ENCODE measurements at regions not wholly inside any gene's neighbourhood (a gene's known extent, or its start where the extent isn't known, plus 50 kb on each side); places are given as distances from the start of the nearest gene placed in this dataset.
A peak's percentile ranks its signal among the peaks of the same experiment; 100 is the strongest.

DNA sequence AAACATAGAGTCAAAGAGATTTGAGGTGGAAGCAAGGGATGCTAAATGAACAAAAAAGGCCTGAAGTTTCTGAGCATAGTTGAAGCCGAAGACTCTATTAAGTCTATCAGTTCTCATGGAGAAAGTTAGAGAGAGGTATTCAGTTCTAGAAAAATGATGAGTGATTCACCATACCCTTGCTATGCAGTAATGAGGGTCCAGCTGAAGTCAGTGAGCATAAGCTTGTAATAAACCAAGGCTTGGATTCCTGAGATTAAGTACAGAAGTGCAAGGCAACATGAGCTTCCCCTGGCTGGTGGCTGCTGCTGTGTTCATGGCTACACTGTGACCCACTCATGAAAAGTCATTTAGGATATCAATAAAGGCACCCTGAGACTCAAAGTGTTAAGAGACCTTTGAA, 129.7 kb upstream of the MTAP start:
- H3K9me3 ChIP-seq (ENCODE audit: control insufficient read depth, low read length): no peaks in the 10 kb centered on the region
- intact Hi-C loops (cut with DNase I): no loop called here
- no peak for ATAC-seq
- WGBS: 88% methylated on average over 1 of the region's 1 CpG
- DNase-seq: no peak
- H3K27me3 ChIP-seq (ENCODE audit: control insufficient read depth, insufficient read depth): no peaks in the 10 kb centered on the region
- no peak overlapping the region for H3K27ac ChIP-seq (ENCODE audit: low read length)
- no peak overlapping the region for H3K4me3 ChIP-seq (ENCODE audit: low read length)
- H3K4me1 ChIP-seq (ENCODE audit: control insufficient read depth, insufficient read depth, low read length): no peaks in the 10 kb centered on the region

DNA sequence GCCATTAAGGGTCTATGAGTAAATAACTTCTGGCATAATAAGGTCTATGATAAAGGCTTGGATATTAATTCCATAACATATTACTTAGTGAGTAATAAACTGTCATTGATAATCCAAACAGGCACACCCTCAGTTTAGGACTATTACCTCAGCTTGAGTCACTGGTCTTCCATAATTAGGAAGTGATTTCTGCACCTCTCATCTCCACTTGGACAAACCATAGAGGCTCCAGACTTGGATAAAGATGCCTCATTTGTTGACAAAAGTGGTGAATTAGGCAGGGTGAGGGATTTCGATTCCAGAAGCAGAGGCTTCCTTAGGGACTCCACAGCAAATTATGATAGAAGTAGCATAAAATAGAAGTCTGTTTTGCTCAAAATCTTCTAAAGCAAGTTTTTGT, 127.5 kb upstream of the MTAP start:
- intact Hi-C loops (cut with DNase I): no loop called here

DNA sequence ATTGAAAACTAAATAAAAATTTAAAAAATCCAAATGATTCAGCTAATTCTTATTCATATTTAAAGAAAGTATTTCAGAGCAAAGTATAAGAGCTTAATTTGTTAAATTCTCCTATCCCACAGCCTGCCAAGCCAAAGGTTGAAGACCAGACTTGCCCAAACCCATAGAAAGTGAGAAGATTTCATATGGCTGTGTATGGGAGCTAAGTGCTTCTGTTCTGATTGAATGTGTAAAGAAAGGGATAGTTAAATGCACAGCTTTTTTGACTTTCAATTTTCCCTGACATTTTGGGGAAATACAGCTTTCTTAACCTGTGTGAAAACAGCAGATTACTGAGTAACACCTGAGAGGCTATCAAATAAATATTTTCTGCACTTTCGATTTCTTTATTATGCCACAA, 125.0 kb upstream of the MTAP start:
- intact Hi-C loops (cut with DNase I): no loop called here
- Histone ChIP-seq H3K27me3 (ENCODE audit: control insufficient read depth, insufficient read depth) (no peaks in the 10 kb centered on the region), H3K27ac (ENCODE audit: low read length) (no peak overlapping the region), H3K9me3 (ENCODE audit: control insufficient read depth, low read length) (no peaks in the 10 kb centered on the region), H3K4me3 (ENCODE audit: low read length) (no peak overlapping the region), H3K4me1 (ENCODE audit: control insufficient read depth, insufficient read depth, low read length) (no peaks in the 10 kb centered on the region)
- DNase-seq (no peak), ATAC-seq (no peak)
- 77% methylated on average over 1 of the region's 1 CpG for WGBS

More for the DNA sequence above, 127.5 kb upstream of the MTAP start:
- DNase-seq (no peak), ATAC-seq (no peak)
- Histone ChIP-seq H3K4me3 (ENCODE audit: low read length) (no peak overlapping the region), H3K9me3 (ENCODE audit: control insufficient read depth, low read length) (no peaks in the 10 kb centered on the region), H3K4me1 (ENCODE audit: control insufficient read depth, insufficient read depth, low read length) (no peaks in the 10 kb centered on the region), H3K27me3 (ENCODE audit: control insufficient read depth, insufficient read depth) (no peaks in the 10 kb centered on the region), H3K27ac (ENCODE audit: low read length) (no peak overlapping the region)
- 46% methylated on average over 1 of the region's 1 CpG for WGBS

DNA sequence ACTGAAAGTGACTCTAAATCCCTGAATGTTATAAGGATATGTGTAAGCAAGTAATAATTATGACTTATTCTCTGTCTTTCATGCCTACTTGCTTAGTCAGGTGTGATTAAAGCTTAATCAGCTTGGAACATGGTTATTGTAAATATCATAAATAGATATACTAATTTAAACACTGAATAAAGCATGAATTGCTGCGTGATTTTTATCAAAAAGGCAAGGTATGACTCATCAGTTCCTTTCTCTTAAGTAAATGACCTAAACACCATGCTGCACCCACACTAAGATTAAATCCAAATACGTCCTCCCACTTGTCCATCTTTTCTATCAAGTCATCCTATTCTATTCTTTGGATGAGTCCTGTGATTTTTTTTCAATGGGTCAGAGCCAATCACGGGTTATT, 124.6 kb upstream of the MTAP start:
- Histone ChIP-seq H3K27me3 (ENCODE audit: control insufficient read depth, insufficient read depth) (no peaks in the 10 kb centered on the region), H3K4me3 (ENCODE audit: low read length) (no peak overlapping the region), H3K4me1 (ENCODE audit: control insufficient read depth, insufficient read depth, low read length) (no peaks in the 10 kb centered on the region), H3K27ac (ENCODE audit: low read length) (no peak overlapping the region), H3K9me3 (ENCODE audit: control insufficient read depth, low read length) (no peaks in the 10 kb centered on the region)
- 44% methylated on average over 3 of the region's 3 CpGs for WGBS
- ATAC-seq: no peak
- intact Hi-C loops (cut with DNase I): no loop called here
- DNase-seq: no peak

DNA sequence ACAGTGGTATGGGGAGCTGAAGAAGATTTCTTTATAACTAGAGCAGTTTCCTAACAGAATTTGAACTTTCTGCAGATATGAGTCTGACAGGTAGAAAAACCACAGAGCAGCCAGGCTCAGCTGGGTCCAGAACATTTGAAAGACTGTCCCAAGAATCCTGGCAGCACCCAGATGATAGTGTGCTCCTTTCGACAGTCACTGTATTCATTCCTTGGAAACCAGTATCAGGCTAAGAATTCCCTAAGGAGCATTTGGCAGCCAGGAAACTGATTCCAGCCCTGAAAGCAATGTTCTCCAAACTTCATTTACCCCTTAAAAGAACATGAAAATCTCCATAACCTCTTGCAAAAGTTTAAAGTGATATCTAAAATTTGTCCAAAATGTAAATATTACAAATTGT, 123.0 kb upstream of the MTAP start:
- Histone ChIP-seq H3K27me3 (ENCODE audit: control insufficient read depth, insufficient read depth) (no peaks in the 10 kb centered on the region), H3K4me3 (ENCODE audit: low read length) (no peak overlapping the region), H3K4me1 (ENCODE audit: control insufficient read depth, insufficient read depth, low read length) (no peaks in the 10 kb centered on the region), H3K9me3 (ENCODE audit: control insufficient read depth, low read length) (no peaks in the 10 kb centered on the region), H3K27ac (ENCODE audit: low read length) (no peak overlapping the region)
- intact Hi-C loops (cut with DNase I): no loop called here
- WGBS: 20% methylated on average over 1 of the region's 1 CpG
- peak in 1 of 2 donors; percentile 80 for ATAC-seq
- no peak for DNase-seq

DNA sequence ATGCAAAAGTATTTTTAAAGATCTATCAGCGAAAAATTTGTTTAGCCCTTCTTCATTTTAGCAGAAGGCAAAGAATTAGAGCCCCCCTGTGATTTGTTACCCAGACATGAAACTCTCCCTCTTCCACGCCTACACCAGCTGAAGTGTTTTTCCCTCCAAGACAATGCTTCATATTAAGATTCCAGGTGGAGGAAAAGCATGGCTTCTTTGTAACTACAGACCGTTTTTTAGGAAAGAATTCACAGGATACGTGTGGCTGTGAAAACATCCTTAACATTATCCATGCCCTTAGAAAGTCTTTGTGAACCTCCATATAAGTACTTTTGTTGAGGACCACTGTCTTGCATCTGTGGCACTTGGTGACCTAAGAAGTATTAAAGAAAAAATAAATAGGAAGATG, 121.8 kb upstream of the MTAP start:
- H3K27ac ChIP-seq (ENCODE audit: low read length): no peak overlapping the region
- H3K4me1 ChIP-seq (ENCODE audit: control insufficient read depth, insufficient read depth, low read length): no peaks in the 10 kb centered on the region
- WGBS: 73% methylated on average over 4 of the region's 4 CpGs
- ATAC-seq (no peak), DNase-seq (no peak)
- no peaks in the 10 kb centered on the region for H3K9me3 ChIP-seq (ENCODE audit: control insufficient read depth, low read length)
- no peak overlapping the region for H3K4me3 ChIP-seq (ENCODE audit: low read length)
- intact Hi-C loops (cut with DNase I): no loop called here
- H3K27me3 ChIP-seq (ENCODE audit: control insufficient read depth, insufficient read depth): no peaks in the 10 kb centered on the region

DNA sequence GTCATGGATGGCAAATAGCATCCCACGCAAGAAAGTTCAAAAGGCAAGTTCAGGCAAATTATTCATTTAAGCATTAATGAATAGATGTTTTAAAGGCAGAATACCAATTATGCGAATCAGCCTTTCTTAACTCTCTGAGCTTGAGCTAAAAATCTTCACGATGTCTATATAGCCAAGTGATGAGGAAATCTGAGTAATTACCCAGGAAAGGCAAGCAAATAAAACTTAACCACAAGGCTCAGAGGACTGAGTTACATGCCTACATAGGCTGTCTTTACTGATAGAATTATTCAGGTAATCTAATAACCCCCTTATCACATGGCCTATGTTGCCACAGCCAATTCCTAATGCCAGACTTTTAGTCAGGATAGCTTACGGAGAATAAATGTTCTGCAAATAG, 120.8 kb upstream of the MTAP start:
- Histone ChIP-seq H3K4me3 (ENCODE audit: low read length) (no peak overlapping the region), H3K4me1 (ENCODE audit: control insufficient read depth, insufficient read depth, low read length) (no peaks in the 10 kb centered on the region), H3K9me3 (ENCODE audit: control insufficient read depth, low read length) (no peaks in the 10 kb centered on the region), H3K27me3 (ENCODE audit: control insufficient read depth, insufficient read depth) (no peaks in the 10 kb centered on the region), H3K27ac (ENCODE audit: low read length) (no peak overlapping the region)
- ATAC-seq (no peak), DNase-seq (no peak)
- 84% methylated on average over 4 of the region's 4 CpGs for WGBS
- intact Hi-C loops (cut with DNase I): no loop called here

DNA sequence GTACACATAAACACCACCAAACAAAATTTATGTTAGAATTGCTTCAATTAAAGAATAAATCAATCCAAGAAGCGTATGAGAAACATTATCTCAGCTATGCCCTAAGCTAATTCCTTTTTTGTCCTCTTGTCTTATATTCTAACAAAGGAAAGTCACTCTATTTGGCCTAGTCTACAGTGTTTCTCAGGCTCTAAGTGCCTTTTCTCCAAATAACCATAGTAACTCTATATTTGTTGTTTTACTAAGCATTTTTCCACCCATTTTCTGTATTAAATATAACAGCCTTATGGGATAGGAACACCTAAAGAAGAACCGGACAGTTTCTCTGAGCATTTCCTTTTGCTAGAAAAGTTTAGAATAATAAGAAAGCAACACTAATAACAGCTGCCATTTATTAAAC, 120.1 kb upstream of the MTAP start:
- DNase-seq: no peak
- H3K27ac ChIP-seq (ENCODE audit: low read length): no peak overlapping the region
- H3K4me1 ChIP-seq (ENCODE audit: control insufficient read depth, insufficient read depth, low read length): no peaks in the 10 kb centered on the region
- no peak for ATAC-seq
- no peaks in the 10 kb centered on the region for H3K27me3 ChIP-seq (ENCODE audit: control insufficient read depth, insufficient read depth)
- H3K9me3 ChIP-seq (ENCODE audit: control insufficient read depth, low read length): no peaks in the 10 kb centered on the region
- no peak overlapping the region for H3K4me3 ChIP-seq (ENCODE audit: low read length)
- intact Hi-C loops (cut with DNase I): no loop called here
- WGBS: 86% methylated on average over 2 of the region's 2 CpGs

DNA sequence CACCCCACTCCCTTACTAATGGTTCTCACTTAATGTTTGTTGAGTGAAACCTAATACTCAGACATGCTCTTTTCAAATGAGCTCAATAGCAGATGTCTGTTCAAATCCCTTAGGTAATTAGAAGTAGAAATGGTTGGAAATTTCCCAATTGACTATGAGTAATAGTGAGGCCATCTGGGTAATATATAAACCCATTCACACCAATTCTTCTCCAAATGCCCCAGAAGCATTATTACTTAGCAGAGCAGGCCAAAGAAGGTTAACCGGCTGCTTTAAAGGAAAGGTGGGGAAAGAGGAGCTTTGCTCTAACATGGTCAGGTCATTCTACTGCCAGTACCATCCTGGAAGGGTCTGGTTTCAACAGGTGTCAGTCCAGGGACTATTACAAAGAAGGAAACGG, 119.5 kb upstream of the MTAP start:
- intact Hi-C loops (cut with DNase I): no loop called here
- no peak overlapping the region for H3K27ac ChIP-seq (ENCODE audit: low read length)
- no peaks in the 10 kb centered on the region for H3K4me1 ChIP-seq (ENCODE audit: control insufficient read depth, insufficient read depth, low read length)
- H3K9me3 ChIP-seq (ENCODE audit: control insufficient read depth, low read length): no peaks in the 10 kb centered on the region
- H3K27me3 ChIP-seq (ENCODE audit: control insufficient read depth, insufficient read depth): no peaks in the 10 kb centered on the region
- no peak for ATAC-seq
- DNase-seq: no peak
- H3K4me3 ChIP-seq (ENCODE audit: low read length): no peak overlapping the region
- 84% methylated on average over 2 of the region's 2 CpGs for WGBS

DNA sequence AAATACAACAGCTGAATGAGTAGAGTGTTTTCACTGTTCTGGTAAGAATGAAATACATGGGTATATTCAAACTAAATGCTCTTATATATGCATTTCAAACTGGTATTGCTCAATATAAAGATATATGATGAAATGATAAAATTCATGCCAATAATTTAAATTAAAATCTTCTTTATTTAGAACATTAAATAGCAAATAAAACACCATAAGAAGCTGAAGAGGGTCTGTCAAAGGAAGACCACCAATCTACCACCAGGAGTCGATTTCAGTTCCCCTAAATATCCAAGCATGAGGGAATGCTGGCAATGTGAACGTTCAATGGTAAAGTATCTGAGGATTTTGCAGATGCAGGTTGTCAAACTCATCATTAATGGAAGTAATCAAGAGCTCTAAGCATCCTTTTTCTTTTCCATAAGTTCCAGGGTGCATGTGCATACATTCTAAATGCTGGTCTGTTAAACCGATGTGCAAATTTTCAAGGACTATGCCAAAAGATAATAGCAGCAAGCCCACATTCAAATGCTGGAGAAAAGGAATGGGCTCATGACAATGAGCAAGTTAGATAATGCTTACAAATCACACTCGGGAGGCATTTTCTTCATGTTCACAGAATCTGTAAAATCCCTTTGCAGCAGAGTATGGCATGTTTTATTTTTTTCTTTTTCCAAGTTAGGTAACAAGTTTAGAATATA, 118.8 kb upstream of the MTAP start:
- H3K4me1 ChIP-seq (ENCODE audit: control insufficient read depth, insufficient read depth, low read length): no peaks in the 10 kb centered on the region
- H3K27ac ChIP-seq (ENCODE audit: low read length): no peak overlapping the region
- 60% methylated on average over 4 of the region's 4 CpGs for WGBS
- H3K4me3 ChIP-seq (ENCODE audit: low read length): no peak overlapping the region
- H3K27me3 ChIP-seq (ENCODE audit: control insufficient read depth, insufficient read depth): no peaks in the 10 kb centered on the region
- intact Hi-C loops (cut with DNase I): no loop called here
- H3K9me3 ChIP-seq (ENCODE audit: control insufficient read depth, low read length): no peaks in the 10 kb centered on the region
- no peak for ATAC-seq
- DNase-seq: no peak

DNA sequence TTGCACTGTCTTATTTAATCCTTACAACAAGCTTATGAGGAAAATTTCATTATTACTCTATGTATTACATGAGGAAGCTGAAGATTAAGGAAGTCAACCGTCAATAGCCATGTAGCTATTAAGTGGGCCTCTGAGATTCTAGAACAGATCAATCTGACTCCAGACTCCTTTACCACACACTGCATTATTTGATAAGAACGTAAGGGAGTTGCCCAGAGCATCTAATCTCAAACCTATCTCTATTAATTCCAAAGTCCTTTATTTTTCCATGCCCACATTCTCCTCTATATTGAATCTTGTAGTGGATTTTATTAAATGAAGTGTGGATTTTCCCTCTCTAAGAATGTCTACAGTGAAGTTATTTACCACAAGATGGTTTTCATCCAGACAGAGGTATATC, 118.2 kb upstream of the MTAP start:
- DNase-seq: no peak
- Histone ChIP-seq H3K27me3 (ENCODE audit: control insufficient read depth, insufficient read depth) (no peaks in the 10 kb centered on the region), H3K4me3 (ENCODE audit: low read length) (no peak overlapping the region), H3K4me1 (ENCODE audit: control insufficient read depth, insufficient read depth, low read length) (no peaks in the 10 kb centered on the region), H3K9me3 (ENCODE audit: control insufficient read depth, low read length) (no peaks in the 10 kb centered on the region), H3K27ac (ENCODE audit: low read length) (no peak overlapping the region)
- intact Hi-C loops (cut with DNase I): no loop called here
- 59% methylated on average over 2 of the region's 2 CpGs for WGBS
- no peak for ATAC-seq

DNA sequence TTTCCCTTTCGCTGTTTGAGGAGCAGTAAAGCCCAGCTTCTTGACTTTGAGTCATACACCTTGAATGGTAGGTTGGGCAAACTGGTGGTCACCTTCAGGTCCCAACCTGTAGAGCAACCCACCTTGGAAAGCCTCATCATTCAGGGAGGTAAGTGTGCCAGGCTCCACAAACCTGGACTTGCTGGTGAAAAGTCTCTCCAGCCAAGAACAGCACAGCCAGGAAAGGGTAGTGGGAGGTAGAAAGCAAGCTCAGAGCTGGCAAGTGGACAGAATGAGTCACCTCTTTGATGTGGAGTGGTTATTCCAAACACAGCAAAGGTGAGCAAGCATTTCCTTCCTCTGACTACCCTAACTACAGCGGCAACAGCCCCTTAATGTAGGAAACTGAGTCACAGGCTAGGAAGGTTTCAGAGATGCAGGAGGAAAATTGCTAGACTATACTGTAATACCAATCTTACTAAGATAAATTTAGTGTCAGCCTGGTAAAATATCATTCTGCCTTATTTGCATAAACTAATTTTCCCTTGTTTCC, 117.5 kb upstream of the MTAP start:
- peak in 1 of 2 donors; percentile 59 for ATAC-seq
- DNase-seq: no peak
- no peaks in the 10 kb centered on the region for H3K27me3 ChIP-seq (ENCODE audit: control insufficient read depth, insufficient read depth)
- intact Hi-C loops (cut with DNase I): no loop called here
- H3K9me3 ChIP-seq (ENCODE audit: control insufficient read depth, low read length): no peaks in the 10 kb centered on the region
- H3K4me3 ChIP-seq (ENCODE audit: low read length): no peak overlapping the region
- H3K27ac ChIP-seq (ENCODE audit: low read length): no peak overlapping the region
- 62% methylated on average over 2 of the region's 2 CpGs for WGBS
- H3K4me1 ChIP-seq (ENCODE audit: control insufficient read depth, insufficient read depth, low read length): no peaks in the 10 kb centered on the region

Measured in right cardiac atrium (tissue), 5 donors.